Stimulated activated CD4-positive, alpha-beta T cell treated with anti-CD3 and anti-CD28 coated beads, Interleukin-1b, Interleukin-23, amount 100 ng/mL, for 48 hours (primary cell): ENCODE measurements at regions not wholly inside any gene's neighbourhood (a gene's known extent, or its start where the extent isn't known, plus 50 kb on each side); places are given as distances from the start of the nearest gene placed in this dataset.

Experiments used
- DNase-seq: peaks from one replicate; pipeline ENCODE4 v3.0.0-alpha.2; 2020

DNA sequence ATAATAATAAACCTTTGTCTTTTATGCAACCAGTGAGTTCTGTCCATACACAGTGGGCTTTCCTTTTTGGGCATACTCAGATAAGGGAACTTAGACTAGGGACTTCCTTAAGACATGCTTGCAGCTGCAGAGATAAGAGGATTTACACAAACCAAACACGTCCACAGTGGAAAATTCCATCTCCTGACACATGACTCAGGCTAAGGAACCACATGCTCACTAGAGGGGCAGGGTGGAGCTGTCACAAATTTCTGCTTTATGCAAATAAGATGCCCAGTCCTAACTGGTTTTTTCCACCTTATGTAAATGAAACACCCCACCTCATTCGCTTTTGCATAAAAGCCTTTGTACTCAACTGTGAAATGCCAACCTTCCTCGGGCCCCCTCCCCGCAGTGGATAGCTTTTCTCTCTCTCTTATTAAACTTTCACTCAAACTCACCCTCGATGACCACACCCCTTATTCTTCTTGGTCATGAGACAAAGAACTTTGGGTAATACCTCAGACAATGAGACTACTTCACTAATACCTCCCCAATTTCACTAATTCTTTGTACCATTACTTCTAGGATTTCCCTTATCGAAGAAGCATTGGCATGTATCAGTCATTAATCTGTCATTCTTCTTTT is 170.3 kb upstream of the FTMT start:
- no peak for DNase-seq

GRCh38 chr5:121688126-121688525 is 163.6 kb upstream of the FTMT start:
- DNase-seq: no peak

GRCh38 chr5:121688781-121689180 is 162.9 kb upstream of the FTMT start:
- no peak for DNase-seq

DNA sequence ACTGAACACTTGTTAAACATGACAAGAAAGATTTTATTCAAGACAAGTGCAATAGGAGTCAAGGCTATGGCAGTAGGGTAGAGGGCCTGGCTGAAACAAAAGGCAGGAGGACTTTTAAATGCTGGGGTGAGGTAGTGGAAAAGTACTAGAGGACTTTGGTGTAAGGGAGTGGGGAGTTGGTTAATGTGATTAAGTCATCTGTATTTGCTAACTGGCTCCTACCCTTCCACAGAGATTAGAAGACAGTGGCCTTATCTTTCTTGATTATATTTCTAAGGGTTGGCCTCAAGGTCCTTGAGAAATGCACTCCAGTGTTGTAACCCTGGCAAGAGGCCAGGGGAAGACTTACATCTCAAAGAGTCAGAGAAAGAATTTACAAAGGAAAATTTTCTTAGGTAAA is 160.2 kb upstream of the FTMT start:
- no peak for DNase-seq

DNA sequence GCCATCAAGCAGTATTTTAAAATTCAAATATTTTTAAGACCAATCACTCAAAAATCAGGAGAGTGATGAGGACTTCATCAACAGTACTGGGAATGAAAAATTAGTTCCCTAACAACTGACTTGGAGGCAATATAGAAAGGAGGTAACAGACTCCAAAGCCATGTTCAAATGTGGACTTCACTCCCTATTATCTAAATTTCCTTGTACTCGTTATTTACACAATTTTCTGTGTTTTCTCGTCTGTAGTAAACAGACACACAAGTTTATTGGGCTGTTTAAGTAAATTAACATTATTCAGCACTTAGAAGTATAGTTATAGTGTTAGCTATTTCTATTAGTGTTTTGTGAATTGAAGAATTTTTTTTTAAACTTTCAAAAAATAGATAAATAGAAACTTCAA is 159.5 kb upstream of the FTMT start:
- DNase-seq: no peak

DNA sequence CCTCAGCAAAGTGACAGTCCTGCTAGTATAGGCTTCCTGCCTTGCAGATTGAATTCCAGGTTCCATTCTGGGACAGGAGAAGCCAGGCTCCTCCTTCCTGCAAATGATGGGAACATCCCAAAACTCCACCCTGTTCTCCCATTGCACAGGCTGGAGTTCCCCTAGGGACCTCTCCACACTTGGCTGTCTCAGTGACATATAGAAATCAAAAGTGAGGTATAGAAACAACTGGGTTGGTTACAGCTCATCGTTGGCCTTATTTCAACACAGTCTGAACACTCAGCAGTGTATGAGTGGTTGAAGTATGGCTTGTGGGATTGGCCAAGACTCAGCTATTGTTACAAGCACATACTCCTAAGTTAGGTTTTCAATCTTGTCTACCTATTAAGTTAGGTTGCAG is 157.8 kb upstream of the FTMT start:
- no peak for DNase-seq

DNA sequence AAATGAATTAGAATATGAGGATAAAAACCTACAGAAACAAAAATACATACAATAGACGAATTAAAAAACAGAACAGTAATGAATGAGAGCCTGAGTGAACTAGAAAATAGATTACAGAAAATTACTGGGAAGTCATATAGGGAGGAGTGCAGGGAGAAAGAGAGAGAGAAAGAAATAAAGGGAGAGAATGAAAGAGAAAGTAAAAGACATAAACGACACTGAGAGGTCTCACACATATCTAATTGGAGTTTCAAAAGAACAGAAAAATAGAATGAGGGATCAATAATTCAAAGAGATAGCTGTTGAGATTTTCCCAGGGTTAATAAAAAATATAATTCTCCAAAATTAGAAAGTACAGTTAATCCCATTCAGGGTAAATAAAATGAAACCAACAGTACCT is 156.4 kb upstream of the FTMT start:
- DNase-seq: no peak

DNA sequence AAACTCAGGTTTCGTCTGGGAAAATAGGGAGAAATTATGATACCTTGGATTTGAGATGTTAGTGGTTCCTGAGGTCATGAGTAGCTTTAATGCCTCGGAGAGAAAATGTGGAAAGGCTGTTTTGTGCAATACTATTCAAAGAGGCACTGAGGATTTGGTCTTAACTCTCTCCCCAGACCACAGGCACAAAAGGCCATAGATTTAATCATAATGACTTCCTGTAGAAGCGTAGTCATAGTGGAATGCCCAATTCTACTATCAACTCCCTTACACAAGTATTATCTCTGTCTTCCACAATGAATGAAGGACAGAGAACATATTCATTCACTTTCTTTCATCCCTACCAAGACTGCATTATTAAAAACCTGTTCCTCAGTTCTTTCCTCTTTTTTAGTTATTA is 153.0 kb upstream of the FTMT start:
- DNase-seq: no peak

GRCh38 chr5:121701731-121702130 is 150.0 kb upstream of the FTMT start:
- no peak for DNase-seq

GRCh38 chr5:121702682-121703081 is 149.0 kb upstream of the FTMT start:
- DNase-seq: no peak

- DNase-seq: no peak
These were observed 147.4 kb upstream of the FTMT start for GRCh38 chr5:121704291-121704690.

- no peak for DNase-seq
These were observed 145.0 kb upstream of the FTMT start for GRCh38 chr5:121706686-121707085.

DNA sequence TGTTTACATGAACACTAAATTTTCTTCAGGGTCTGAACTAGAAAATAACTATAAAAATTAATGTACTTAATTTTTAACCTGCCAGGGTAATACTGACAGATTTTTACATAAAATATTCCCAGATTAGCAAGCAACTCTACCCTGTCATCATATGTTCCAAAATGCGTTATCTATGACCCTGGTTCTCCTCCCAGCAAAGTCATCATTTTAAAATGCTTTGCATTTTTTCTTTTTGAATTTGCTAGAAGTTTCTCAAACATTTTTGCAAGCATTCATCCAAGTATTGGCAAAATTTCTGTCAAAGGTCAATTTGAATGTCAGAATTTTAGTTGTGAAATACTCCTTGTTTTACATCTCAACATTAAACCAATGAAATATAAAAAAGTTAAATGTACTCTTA is 144.5 kb upstream of the FTMT start:
- no peak for DNase-seq

DNA sequence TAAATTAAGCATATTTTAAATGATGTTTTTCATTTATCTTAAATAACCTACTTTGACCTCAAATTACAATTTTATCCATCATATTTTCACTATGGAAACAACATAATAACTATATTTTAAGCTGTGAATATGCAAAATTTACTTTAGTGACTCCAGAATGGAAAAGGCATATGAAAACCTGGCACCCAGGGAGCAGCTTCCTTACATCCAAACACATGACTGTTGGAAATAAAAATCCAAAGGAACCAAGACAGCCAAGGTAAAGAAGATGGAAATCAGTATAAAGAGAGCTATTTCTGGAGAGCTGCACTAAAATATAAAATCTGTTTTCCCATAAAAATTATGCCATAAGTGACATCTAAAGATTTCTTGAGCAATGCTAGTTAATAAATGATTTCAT is 140.3 kb upstream of the FTMT start:
- DNase-seq: no peak

- DNase-seq: no peak
These were observed 132.4 kb upstream of the FTMT start for GRCh38 chr5:121719255-121719654.

- DNase-seq: no peak
These were observed 126.2 kb upstream of the FTMT start for GRCh38 chr5:121725450-121725849.

DNA sequence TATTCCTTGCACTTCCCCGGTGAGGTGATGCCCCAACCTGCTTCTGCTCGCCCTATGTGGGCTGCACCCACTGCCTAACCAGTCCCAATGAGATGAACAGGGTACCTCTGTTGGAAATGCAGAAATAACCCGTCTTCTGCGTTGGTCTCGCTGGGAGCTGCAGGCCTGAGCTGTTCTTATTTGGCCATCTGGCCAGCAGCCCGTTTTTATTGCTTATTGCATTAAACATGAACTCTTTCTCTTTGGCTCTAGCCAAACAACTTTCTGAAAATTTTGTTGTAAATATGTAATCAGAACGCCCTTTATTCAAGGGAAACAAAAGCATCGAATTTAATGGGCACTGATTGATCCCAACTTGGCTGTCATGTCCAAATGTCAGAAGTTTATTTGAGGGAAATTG is 124.7 kb upstream of the FTMT start:
- DNase-seq: no peak

DNA sequence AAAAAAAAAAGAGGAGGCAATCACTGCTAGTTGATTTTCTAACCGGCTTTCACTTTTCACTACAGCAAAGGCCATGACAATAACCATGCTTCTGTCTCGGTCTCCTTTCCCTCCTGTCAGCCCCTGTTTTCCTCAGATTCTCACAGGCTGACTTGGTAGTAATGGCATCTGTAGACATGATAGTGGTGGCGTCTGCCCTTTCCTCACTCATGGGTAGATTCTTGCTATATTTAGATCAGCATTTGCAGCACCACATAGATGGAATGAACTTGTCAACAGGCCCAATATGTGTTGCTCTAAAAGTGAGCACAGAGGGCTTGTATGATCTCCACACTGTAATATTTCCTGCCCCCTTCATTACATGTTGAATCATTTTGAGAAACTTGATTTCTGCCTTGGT is 120.3 kb upstream of the FTMT start:
- no peak for DNase-seq

- no peak for DNase-seq
These were observed 116.1 kb upstream of the FTMT start for GRCh38 chr5:121735618-121736017.

GRCh38 chr5:121737120-121737519 is 114.6 kb upstream of the FTMT start:
- no peak for DNase-seq

- no peak for DNase-seq
These were observed 110.5 kb upstream of the FTMT start for GRCh38 chr5:121741156-121741555.

DNA sequence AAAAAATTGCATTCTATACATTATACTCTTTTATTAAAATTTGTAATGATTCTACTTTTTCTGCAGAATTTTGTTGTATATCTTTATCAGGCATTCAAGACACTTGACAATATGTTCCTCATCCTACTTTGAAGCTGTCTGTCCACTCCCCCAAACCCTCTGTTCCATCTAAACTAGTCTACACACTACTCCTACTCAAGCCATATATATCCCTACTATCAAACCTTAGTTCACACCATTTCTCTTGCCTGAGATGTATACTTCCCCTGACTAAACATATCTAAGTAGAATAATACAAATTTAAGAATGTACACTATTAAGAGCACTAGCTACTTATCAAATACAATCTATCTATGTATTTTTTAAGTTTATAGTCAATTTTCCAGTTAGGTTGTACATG is 107.1 kb upstream of the FTMT start:
- no peak for DNase-seq

GRCh38 chr5:121745407-121745806 is 106.3 kb upstream of the FTMT start:
- no peak for DNase-seq

- no peak for DNase-seq
These were observed 104.9 kb upstream of the FTMT start for GRCh38 chr5:121746763-121747162.

DNA sequence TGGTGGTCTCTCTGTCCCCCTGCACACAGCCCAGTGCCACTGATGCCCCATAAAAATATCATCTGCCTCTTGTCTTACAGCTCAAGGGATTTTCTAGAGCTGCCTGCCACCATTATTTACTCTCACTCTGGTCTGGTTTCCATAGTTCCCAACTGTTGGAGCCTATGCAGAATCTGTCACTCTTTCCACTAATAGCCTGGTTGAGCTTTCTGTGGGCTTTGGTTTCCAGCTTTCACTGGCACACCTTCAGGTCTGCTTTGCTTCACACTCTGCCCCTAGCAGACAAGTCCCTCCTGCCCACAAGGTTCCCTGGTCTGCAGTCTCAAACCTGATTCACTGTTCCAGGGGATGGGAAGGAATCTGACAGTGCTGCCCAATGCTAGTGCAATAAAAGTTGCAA is 103.0 kb upstream of the FTMT start:
- no peak for DNase-seq

- no peak for DNase-seq
These were observed 99.5 kb upstream of the FTMT start for GRCh38 chr5:121752149-121752548.
